CD4-positive, alpha-beta T cell treated with Interleukin-21 for 1 hour (primary cell): ENCODE measurements at regions not wholly inside any gene's neighbourhood (a gene's known extent, or its start where the extent isn't known, plus 50 kb on each side); places are given as distances from the start of the nearest gene placed in this dataset.
"Not testable (repeated sequence)": the region's sequence is repeated elsewhere in the genome, so short reads cannot be mapped to it uniquely, and the experiment has no call there.

Experiments
- DNase-seq: peaks from one replicate; pipeline ENCODE4 v3.0.0-alpha.2; 2020

GRCh38 chr2:193502363-193503035, 1307.8 kb upstream of the TMEFF2 start:
- DNase-seq, result no peak

- DNase-seq, result no peak
Measured at GRCh38 chr2:193496786-193497185, 1302.1 kb upstream of the TMEFF2 start.

GRCh38 chr2:193482557-193482956, 1287.8 kb upstream of the TMEFF2 start:
- no peak for DNase-seq

GRCh38 chr2:193480187-193480586, 1285.5 kb upstream of the TMEFF2 start:
- DNase-seq, result no peak

GRCh38 chr2:193476171-193476800, 1281.6 kb upstream of the TMEFF2 start:
- no peak for DNase-seq

- no peak for DNase-seq
Measured at GRCh38 chr2:193475038-193475437, 1280.3 kb upstream of the TMEFF2 start.

- DNase-seq, result no peak
Measured at GRCh38 chr2:193469251-193469650, 1274.5 kb upstream of the TMEFF2 start.

- DNase-seq, result no peak
Measured at GRCh38 chr2:193467276-193467987, 1272.7 kb upstream of the TMEFF2 start.

GRCh38 chr2:193463011-193463410, 1268.3 kb upstream of the TMEFF2 start:
- DNase-seq, result no peak

- no peak for DNase-seq
Measured at GRCh38 chr2:193462411-193462810, 1267.7 kb upstream of the TMEFF2 start.

- no peak for DNase-seq
Measured at GRCh38 chr2:193461431-193461934, 1266.8 kb upstream of the TMEFF2 start.

- no peak for DNase-seq
Measured at GRCh38 chr2:193446967-193447366, 1252.2 kb upstream of the TMEFF2 start.

- no peak for DNase-seq
Measured at GRCh38 chr2:193442293-193442692, 1247.6 kb upstream of the TMEFF2 start.

- DNase-seq, result no peak
Measured at GRCh38 chr2:193428336-193428818, 1233.6 kb upstream of the TMEFF2 start.

GRCh38 chr2:193412368-193412767, 1217.6 kb upstream of the TMEFF2 start:
- DNase-seq, result not testable (repeated sequence)

GRCh38 chr2:193409951-193410350, 1215.2 kb upstream of the TMEFF2 start:
- no peak for DNase-seq

GRCh38 chr2:193382583-193382982, 1187.8 kb upstream of the TMEFF2 start:
- DNase-seq, result no peak

GRCh38 chr2:193377789-193378188, 1183.1 kb upstream of the TMEFF2 start:
- no peak for DNase-seq

- DNase-seq, result no peak
Measured at GRCh38 chr2:193373120-193373519, 1178.4 kb upstream of the TMEFF2 start.

GRCh38 chr2:193371200-193371599, 1176.5 kb upstream of the TMEFF2 start:
- no peak for DNase-seq

GRCh38 chr2:193368615-193369014, 1173.9 kb upstream of the TMEFF2 start:
- DNase-seq, result no peak

GRCh38 chr2:193357508-193357907, 1162.8 kb upstream of the TMEFF2 start:
- no peak for DNase-seq

- DNase-seq, result not testable (repeated sequence)
Measured at GRCh38 chr2:193352665-193353242, 1158.0 kb upstream of the TMEFF2 start.
